ENCODE measurements at regions not wholly inside any gene's neighbourhood (a gene's known extent, or its start where the extent isn't known, plus 50 kb on each side); places are given as distances from the start of the nearest gene placed in this dataset.
"Not testable (repeated sequence)": the region's sequence is repeated elsewhere in the genome, so short reads cannot be mapped to it uniquely, and the experiment has no call there.

DNA sequence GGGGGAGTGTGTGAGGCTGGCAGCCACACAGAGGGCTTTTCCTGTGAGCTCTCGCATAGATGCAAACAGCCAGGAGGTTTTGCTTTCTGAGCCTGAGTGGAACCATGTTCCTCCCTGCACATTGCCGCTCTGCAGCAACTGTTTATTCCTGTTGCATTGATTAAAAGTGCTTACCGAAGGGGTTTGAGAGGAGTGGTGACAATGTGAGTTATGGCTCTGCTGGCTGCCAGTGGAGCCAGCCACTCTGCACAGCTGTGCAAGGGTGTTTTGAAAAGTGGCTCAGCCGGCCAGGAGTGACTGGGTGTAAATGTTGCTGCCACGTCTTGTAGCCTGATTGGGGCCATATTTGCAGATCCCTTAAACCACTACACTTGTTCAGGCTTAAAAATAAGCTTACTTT is 114.9 kb upstream of the EEF2KMT start:
- not testable (repeated sequence) for DNase-seq (ENCODE audit: low read depth in 3 of 3, low spot score in 1 of 3)

DNA sequence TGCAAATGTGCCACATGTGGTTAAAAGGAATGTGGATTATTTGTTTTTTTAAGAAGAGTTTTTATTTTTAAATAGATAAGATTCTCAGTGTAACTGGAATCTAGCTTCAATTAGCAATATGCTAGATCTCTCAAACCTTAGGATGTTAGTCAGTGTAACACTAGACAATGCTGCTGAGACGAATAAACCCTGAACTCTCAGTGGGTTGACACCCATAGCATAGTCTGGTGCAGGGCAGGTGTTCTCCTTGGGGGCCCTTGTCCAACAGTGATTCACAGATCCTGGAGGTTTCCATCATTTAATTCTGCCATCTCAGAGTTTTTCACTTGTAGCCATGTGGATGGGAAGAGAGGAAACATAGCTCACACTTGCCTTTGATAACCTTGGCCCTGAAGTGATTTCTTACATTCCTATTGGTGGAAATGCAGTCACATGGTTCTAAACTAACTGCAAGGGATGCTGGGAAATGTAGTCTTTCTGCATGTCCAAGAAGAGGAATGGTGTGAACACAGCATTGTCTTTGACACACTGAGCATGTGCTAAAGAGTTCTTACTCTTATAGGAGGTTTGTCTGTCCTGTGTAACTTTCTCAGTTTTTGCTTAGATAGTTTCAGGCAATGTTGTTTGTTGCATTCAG is 110.4 kb upstream of the EEF2KMT start:
- not testable (repeated sequence) for DNase-seq (ENCODE audit: low read depth in 3 of 3, low spot score in 1 of 3)

DNA sequence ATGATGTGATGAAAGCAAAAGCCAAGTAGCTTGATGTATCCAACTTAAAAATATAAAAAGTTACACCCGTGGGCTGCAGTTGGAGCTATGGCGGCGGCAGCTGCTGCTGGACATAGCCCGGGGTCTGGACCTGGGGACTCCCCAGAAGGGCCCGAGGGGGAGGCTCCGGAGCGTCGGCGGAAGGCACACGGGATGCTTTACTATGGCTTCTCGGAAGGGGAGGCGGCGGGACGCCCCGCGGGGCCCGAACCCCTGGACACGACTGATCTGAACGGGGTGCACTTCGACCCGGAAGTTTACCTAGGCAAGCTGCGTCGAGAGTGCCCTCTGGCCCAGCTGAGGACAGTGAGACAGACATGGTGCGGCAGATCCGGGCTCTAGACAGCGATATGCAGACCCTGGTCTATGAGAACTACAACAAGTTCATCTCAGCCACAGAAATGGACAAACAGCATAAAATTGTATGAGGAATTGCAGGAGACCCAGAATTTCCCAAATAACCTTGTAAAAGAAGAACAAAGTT is 109.5 kb upstream of the EEF2KMT start:
- no peak for DNase-seq (ENCODE audit: low read depth in 3 of 3, low spot score in 1 of 3)

DNA sequence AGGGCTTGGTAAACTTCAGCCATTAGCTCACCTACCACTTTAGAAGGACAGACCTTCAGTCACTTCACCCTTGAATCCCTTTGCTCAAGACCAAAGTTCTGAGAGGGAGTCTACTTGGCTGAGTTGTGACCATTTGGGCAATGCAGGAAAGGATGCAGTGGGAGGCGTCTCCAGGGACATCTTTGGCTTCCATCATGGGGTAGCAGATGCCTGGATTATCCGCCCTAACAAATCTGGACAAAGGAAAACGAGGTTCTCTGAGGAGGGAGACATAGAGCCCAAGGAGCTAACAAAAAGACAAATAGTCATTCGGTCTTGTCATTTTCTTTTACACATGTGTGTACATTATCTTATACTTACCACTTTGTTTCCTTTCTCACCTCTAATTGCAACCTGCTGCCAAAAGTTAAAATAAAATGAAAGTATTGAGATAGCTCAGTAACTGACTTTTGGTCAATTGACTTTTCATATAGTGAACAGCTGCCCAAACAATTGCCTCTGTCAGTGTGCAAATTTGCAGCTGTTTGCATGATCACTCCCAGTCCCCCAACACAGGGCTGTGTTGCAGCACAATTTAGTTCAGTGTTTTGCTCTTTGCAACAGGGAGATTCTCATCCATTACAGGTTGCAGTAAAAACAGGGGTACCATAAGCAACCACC is 108.9 kb upstream of the EEF2KMT start:
- DNase-seq (ENCODE audit: low read depth in 3 of 3, low spot score in 1 of 3) = no peak

DNA sequence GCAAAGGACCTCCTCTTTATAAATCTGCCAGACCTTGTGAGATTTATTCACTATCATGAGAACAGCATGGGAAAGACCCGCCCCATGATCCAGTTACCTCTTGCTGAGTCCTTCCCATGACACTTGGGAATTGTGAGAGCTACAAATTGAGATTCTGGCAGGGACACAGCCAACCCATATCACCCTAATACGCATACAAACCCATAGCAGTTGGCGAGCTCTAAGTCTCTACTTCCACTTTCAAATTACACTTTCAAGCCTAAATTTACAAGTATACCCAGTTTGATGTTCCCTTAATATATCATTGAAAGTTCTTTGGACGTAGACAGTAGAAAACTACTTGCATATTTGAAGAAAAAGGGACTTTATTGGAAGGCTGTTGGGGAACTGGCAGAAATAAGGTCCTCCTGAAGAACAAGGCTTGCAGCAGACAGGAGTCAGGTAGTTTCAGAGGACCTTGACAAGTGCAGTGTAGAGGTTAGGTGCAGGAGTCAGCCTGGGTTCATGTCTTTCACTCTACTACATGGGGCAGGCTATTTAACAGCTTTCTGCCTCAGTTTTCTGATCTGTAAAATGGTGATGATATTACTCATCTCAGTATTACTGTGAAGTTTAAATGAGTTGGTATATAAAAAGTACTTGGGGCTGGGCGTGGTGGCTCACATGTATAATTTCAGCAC is 107.9 kb upstream of the EEF2KMT start:
- no peak for DNase-seq (ENCODE audit: low read depth in 3 of 3, low spot score in 1 of 3)

DNA sequence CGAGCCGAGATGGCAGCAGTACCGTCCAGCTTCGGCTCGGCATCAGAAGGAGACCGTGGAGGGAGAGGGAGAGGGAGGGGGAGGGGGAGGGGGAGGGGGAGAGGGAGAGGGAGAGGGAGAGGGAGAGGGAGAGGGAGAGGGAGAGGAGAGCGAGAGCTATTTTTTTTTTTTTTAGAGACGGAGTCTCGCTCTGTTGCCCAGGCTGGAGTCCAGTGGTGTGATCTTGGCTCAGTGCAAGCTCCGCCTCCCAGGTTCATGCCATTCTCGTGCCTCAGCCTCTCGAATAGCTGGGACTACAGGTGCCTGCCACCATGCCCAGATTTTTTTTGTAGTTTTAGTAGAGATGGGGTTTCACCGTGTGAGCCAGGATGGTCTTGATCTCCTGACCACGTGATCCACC is 106.1 kb upstream of the EEF2KMT start:
- not testable (repeated sequence) for DNase-seq (ENCODE audit: low read depth in 3 of 3, low spot score in 1 of 3)

DNA sequence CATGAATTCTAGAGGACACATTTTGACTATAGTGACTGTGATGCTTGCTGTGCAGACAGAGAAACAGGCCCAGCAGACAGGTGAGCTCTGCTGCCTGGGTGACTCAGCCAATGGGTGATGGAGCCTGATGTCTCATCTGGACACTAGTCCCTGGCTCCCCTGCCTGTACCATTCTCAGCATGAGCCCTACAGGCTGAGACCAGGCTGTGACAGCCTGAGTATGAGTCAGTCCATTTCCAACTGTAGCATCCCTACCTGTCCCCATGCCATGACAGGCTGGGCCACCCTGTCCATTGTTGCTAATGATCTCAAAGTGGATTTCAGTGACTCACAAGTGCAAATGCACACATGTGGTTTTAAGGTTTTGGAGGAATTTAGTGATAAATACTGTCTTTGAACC is 102.5 kb upstream of the EEF2KMT start:
- no peak for DNase-seq (ENCODE audit: low read depth in 3 of 3, low spot score in 1 of 3)

GRCh38 chr16:5196204-5196603 is 98.6 kb upstream of the EEF2KMT start:
- DNase-seq (ENCODE audit: low read depth in 3 of 3, low spot score in 1 of 3) = no peak

- DNase-seq (ENCODE audit: low read depth in 3 of 3, low spot score in 1 of 3) = no peak
Measured at GRCh38 chr16:5193861-5194260, 96.3 kb upstream of the EEF2KMT start.

- DNase-seq (ENCODE audit: low read depth in 3 of 3, low spot score in 1 of 3) = no peak
Measured at GRCh38 chr16:5188989-5189352, 91.4 kb upstream of the EEF2KMT start.

- DNase-seq (ENCODE audit: low read depth in 3 of 3, low spot score in 1 of 3) = no peak
Measured at GRCh38 chr16:5188318-5188988, 90.9 kb upstream of the EEF2KMT start.

GRCh38 chr16:5187402-5187952 is 89.9 kb upstream of the EEF2KMT start:
- DNase-seq (ENCODE audit: low read depth in 3 of 3, low spot score in 1 of 3) = no peak

DNA sequence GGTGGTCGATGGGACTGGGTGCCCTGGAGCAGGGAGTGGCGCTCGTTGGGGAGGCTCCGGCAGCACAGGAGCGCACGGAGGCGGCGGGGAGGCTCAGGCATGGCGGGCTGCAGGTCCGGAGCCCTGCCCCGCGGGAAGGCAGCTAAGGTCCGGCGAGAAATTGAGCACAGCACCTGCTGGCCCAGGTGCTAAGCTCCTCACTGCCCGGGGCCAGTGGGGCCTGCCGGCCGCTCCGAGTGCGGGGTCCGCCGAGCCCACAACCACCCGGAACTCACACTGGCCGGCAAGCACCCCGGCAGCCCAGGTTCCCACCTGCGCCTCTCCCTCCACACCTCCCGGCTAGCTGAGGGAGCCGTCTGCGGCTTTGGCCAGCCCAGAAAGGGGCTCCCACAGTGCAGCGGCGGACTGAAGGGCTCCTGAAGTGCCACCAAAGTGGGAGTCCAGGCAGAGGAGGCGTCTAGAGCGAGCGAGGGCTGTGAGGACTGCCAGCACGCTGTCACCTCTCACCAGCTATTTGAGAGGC is 88.8 kb upstream of the EEF2KMT start:
- DNase-seq (ENCODE audit: low read depth in 3 of 3, low spot score in 1 of 3) = no peak

- no peak for DNase-seq (ENCODE audit: low read depth in 3 of 3, low spot score in 1 of 3)
Measured at GRCh38 chr16:5176505-5176904, 78.9 kb upstream of the EEF2KMT start.

GRCh38 chr16:5175266-5175665 is 77.7 kb upstream of the EEF2KMT start:
- DNase-seq (ENCODE audit: low read depth in 3 of 3, low spot score in 1 of 3) = no peak

- no peak for DNase-seq (ENCODE audit: low read depth in 3 of 3, low spot score in 1 of 3)
Measured at GRCh38 chr16:5166486-5166885, 68.9 kb upstream of the EEF2KMT start.

DNA sequence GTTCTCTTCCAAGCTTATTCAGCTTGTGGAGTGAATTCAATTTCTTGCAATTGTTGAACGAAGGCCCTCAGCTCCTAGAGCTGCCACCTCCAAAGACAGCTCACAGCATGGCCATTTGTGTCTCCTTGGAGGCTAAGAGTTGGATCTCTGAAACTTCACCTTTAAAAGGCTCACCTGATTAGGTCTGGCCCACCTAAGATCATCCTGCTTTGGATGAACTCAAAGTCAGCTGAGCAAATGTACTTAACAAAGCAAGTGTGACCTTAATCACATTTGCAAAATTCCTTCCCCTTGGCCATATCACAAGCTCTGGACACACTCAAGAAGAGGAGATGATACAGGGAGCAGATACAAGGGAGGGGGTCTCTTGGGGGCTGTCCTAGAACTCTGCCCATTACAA is 67.8 kb upstream of the EEF2KMT start:
- not testable (repeated sequence) for DNase-seq (ENCODE audit: low read depth in 3 of 3, low spot score in 1 of 3)

DNA sequence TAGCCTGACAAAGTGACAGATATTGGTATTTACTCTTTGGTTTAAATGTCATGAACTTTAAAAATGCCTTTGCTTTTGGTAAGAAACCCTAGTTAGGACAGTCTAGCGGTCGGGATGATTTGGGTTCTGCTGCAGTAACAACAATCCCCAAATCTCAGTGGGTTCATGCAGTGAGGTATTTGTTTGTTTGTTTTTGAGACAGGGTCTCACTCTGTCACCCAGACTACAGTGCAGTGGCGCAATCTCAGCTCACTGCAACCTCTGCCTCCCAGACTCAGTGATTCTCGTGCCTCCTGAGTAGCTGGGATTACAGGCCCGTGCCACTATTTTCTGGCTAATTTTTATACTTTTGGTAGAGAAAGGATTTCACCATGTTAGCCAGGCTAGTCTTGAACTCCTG is 65.2 kb upstream of the EEF2KMT start:
- DNase-seq (ENCODE audit: low read depth in 3 of 3, low spot score in 1 of 3) = not testable (repeated sequence)

DNA sequence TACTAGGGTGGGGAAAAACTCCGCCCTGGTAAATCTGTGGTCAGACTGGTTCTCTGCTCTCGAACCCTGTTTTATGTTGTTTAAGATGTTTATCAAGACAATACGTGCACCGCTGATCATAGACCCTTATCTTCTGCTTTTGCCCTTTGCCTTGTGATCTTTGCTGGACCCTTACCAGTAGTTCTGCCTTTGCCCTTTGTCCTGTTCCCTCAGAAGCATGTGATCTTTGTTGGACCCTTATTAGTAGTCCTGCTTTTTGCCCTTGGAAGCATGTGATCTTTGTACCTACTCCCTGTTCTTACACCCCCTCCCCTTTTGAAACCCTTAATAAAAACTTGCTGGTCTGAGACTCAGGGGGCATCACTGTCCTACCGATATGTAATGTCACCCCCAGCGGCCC is 64.3 kb upstream of the EEF2KMT start:
- not testable (repeated sequence) for DNase-seq (ENCODE audit: low read depth in 3 of 3, low spot score in 1 of 3)

DNA sequence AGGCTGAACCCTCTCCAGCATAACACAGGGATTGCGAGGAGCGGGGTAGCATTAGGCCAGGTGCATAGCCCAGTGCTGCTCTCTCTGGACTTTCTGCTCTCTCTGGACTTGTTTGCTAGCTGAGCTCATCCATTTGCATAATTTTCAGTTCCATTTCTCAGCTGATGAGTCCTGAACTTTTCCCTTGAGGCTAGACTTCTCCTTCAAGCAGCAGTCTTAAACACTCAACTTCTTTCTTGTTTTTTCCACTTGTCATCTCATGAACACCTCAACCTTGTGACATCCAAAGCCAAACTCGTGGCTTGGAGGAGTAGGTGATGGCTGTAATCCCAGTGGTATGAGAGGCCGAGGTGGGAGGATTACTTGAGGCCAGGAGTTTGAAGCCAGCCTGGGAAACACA is 62.4 kb upstream of the EEF2KMT start:
- DNase-seq (ENCODE audit: low read depth in 3 of 3, low spot score in 1 of 3) = not testable (repeated sequence)

- not testable (repeated sequence) for DNase-seq (ENCODE audit: low read depth in 3 of 3, low spot score in 1 of 3)
Measured at GRCh38 chr16:5159537-5159936, 61.9 kb upstream of the EEF2KMT start.
